H1 (cell line): ENCODE measurements at regions not wholly inside any gene's neighbourhood (a gene's known extent, or its start where the extent isn't known, plus 50 kb on each side); places are given as distances from the start of the nearest gene placed in this dataset.

Experiments
- CTCF ChIA-PET: fragments of 300-600 bp; sonication (Branson Sonifier 250); formaldehyde crosslinking; loops from one replicate; lab custom pipeline; 2021; ENCODE audit not compliant: partially characterized antibody; lab: Charles Lee
- POLR2A ChIA-PET: fragments of 300-600 bp; sonication (Branson Sonifier 250); formaldehyde crosslinking; loops from one replicate; lab custom pipeline; 2021; ENCODE audit warnings: inconsistent platforms; ENCODE audit not compliant: partially characterized antibody; lab: Charles Lee
- DNase-seq, 2 experiments: peaks; one replicate each; pipeline versions ENCODE4 v3.0.0 to v3.0.0-alpha.2; 2010 to 2022; ENCODE audit warnings: low spot score in 2 of 2, low read depth in 1 of 2, mixed read lengths in 1 of 2
- FAIRE-seq: peaks from 2 replicates; lab custom pipeline; 2011; peaks lifted over from hg19 to GRCh38; lab: Jason Lieb, UNC
- H2AFZ ChIP-seq: 2 replicates; pipeline ENCODE4 v1.8.1; 2012; ENCODE audit warnings: low read length, inconsistent platforms
- H2AK5ac ChIP-seq: 2 replicates; pipeline ENCODE4 v1.6.1; 2013; ENCODE audit warnings: low read depth, low read length
- H2BK120ac ChIP-seq: replicated peaks from 2 replicates; pipeline ENCODE3; 2013; ENCODE audit warnings: low read depth, low read length, inconsistent platforms
- H2BK12ac ChIP-seq: 2 replicates; pipeline ENCODE4 v1.6.1; 2013; ENCODE audit warnings: low read depth, low read length
- H2BK15ac ChIP-seq: 2 replicates; pipeline ENCODE4 v1.6.1; 2013; ENCODE audit warnings: low read length
- H2BK20ac ChIP-seq: 2 replicates; pipeline ENCODE4 v1.6.1; 2013; ENCODE audit warnings: low read length
- H2BK5ac ChIP-seq: 2 replicates; pipeline ENCODE4 v1.6.1; 2013; ENCODE audit warnings: low read depth, low read length
- H3K14ac ChIP-seq: 2 replicates; pipeline ENCODE4 v1.6.1; 2013; ENCODE audit warnings: inconsistent platforms; ENCODE audit not compliant: insufficient read length
- H3K18ac ChIP-seq: 2 replicates; pipeline ENCODE4 v1.6.1; 2013; ENCODE audit warnings: low read length; ENCODE audit errors: extremely low read depth
- H3K23ac ChIP-seq: 2 replicates; pipeline ENCODE4 v1.6.1; 2013; ENCODE audit warnings: inconsistent platforms; ENCODE audit not compliant: insufficient read length
- H3K23me2 ChIP-seq: 2 replicates; pipeline ENCODE4 v1.6.1; 2013; ENCODE audit warnings: low read depth, low read length
- H3K27ac ChIP-seq: 2 replicates; pipeline ENCODE4 v1.6.1; 2011; ENCODE audit warnings: low read depth, low read length, inconsistent platforms
- H3K27me3 ChIP-seq, 4 experiments: replicated peaks in 1 of 4; 1 replicate in 1 of 4; 2 replicates in 3 of 4; pipeline versions ENCODE4 v1.6.1 to v1.8.1; 2011 to 2013; ENCODE audit warnings: low read length in 3 of 4, mild to moderate bottlenecking in 3 of 4, inconsistent platforms in 2 of 4, mixed read lengths in 2 of 4, moderate library complexity in 1 of 4; ENCODE audit not compliant: control insufficient read depth in 3 of 4, insufficient read depth in 3 of 4; ENCODE audit errors: extremely low read depth in 1 of 4
- H3K36me3 ChIP-seq, 4 experiments: 2 replicates each; pipeline versions ENCODE4 v1.6.1 to v1.8.1; 2011 to 2013; ENCODE audit warnings: mild to moderate bottlenecking in 4 of 4, low read length in 3 of 4, moderate library complexity in 2 of 4, control low read depth in 1 of 4, inconsistent platforms in 1 of 4; ENCODE audit not compliant: insufficient read depth in 4 of 4, control insufficient read depth in 2 of 4
- H3K4ac ChIP-seq: replicated peaks from 2 replicates; pipeline ENCODE3; 2013; ENCODE audit warnings: low read length, low read depth, mixed read lengths, inconsistent platforms; ENCODE audit not compliant: insufficient read length
- H3K4me1 ChIP-seq, 4 experiments: replicated peaks in 1 of 4; 1 replicate in 1 of 4; 2 replicates in 3 of 4; pipeline versions ENCODE4 v1.6.1 to v1.8.1; 2011 to 2013; ENCODE audit warnings: low read length in 3 of 4, inconsistent platforms in 2 of 4, mixed read lengths in 1 of 4; ENCODE audit not compliant: insufficient read depth in 4 of 4, control insufficient read depth in 3 of 4
- H3K4me2 ChIP-seq, 2 experiments: 2 replicates each; pipeline versions ENCODE4 v1.6.1 to v1.8.1; 2011 to 2013; ENCODE audit warnings: low read depth in 2 of 2, low read length in 2 of 2, control low read depth in 1 of 2, inconsistent platforms in 1 of 2, mild to moderate bottlenecking in 1 of 2; ENCODE audit not compliant: insufficient read depth in 1 of 2
- H3K4me3 ChIP-seq, 4 experiments: fragments of 200-600, 300-600 bp in 1 of 4; sonication (generic), shearing (Covaris generic), sonication (Bioruptor Twin) in 1 of 4; 2 replicates each; pipeline versions ENCODE4 v1.5.1 to v1.8.1; 2011 to 2016; ENCODE audit warnings: low read length in 4 of 4, low read depth in 3 of 4, control low read depth in 2 of 4, inconsistent platforms in 2 of 4, mild to moderate bottlenecking in 2 of 4, mixed read lengths in 1 of 4, moderate library complexity in 1 of 4; ENCODE audit not compliant: insufficient read depth in 2 of 4; ENCODE audit errors: extremely low read depth in 1 of 4
- H3K56ac ChIP-seq: replicated peaks from 2 replicates; pipeline ENCODE3; 2013; ENCODE audit warnings: low read depth, mild to moderate bottlenecking, mixed read lengths, low read length, inconsistent platforms; ENCODE audit not compliant: insufficient read length
- H3K79me1 ChIP-seq: 2 replicates; pipeline ENCODE4 v1.6.1; 2013; ENCODE audit warnings: low read depth, low read length, control low read depth
- H3K79me2 ChIP-seq, 2 experiments: 2 replicates each; pipeline versions ENCODE4 v1.6.1 to v1.8.1; 2012 to 2013; ENCODE audit warnings: low read length in 2 of 2, mild to moderate bottlenecking in 2 of 2, inconsistent platforms in 1 of 2; ENCODE audit not compliant: insufficient read depth in 2 of 2, control insufficient read depth in 1 of 2
- H3K9ac ChIP-seq, 4 experiments: replicated peaks in 1 of 4; 1 replicate in 1 of 4; 2 replicates in 3 of 4; pipeline versions ENCODE4 v1.6.1 to v1.8.1; 2011 to 2013; ENCODE audit warnings: low read depth in 3 of 4, low read length in 3 of 4, control low read depth in 2 of 4, mild to moderate bottlenecking in 2 of 4, moderate library complexity in 2 of 4, inconsistent platforms in 1 of 4; ENCODE audit errors: extremely low read depth in 1 of 4
- H3K9me3 ChIP-seq, 2 experiments: 2 replicates each; pipeline versions ENCODE4 v1.6.1 to v1.8.1; 2012 to 2013; ENCODE audit warnings: mild to moderate bottlenecking in 2 of 2, moderate library complexity in 2 of 2, control low read depth in 1 of 2, inconsistent platforms in 1 of 2, low read depth in 1 of 2, low read length in 1 of 2, mixed read lengths in 1 of 2; ENCODE audit not compliant: insufficient read depth in 2 of 2
- H4K20me1 ChIP-seq, 2 experiments: replicated peaks in 1 of 2; 2 replicates each; pipeline versions ENCODE3 to v1.8.1; 2011 to 2013; ENCODE audit warnings: inconsistent platforms in 2 of 2, low read length in 2 of 2, mild to moderate bottlenecking in 1 of 2; ENCODE audit not compliant: insufficient read depth in 2 of 2, control insufficient read depth in 1 of 2
- H4K5ac ChIP-seq: 2 replicates; pipeline ENCODE4 v1.6.1; 2013; ENCODE audit warnings: low read length, low read depth, mixed read lengths, inconsistent platforms; ENCODE audit not compliant: insufficient read length
- H4K8ac ChIP-seq: 2 replicates; pipeline ENCODE4 v1.8.0; 2013; ENCODE audit warnings: mild to moderate bottlenecking, moderate library complexity, low read length, inconsistent platforms; ENCODE audit not compliant: insufficient read depth; ENCODE audit errors: extremely low read depth
- H4K91ac ChIP-seq: replicated peaks from 2 replicates; pipeline ENCODE3; 2013; ENCODE audit warnings: low read length, mixed read lengths, inconsistent platforms; ENCODE audit not compliant: insufficient read length
- EGR1 ChIP-seq: IDR thresholded peaks from 2 replicates; pipeline ENCODE4 v1.6.1; 2011; ENCODE audit warnings: low read depth, low read length, borderline replicate concordance
- POLR2AphosphoS5 ChIP-seq: IDR thresholded peaks from 2 replicates; pipeline ENCODE4 v1.6.1; 2011; ENCODE audit warnings: low read depth, low read length
- RAD21 ChIP-seq, 2 experiments: IDR thresholded peaks in 1 of 2; conservative IDR thresholded peaks in 1 of 2; 2 replicates each; pipeline ENCODE4 v1.6.1; 2011; ENCODE audit warnings: low read depth in 2 of 2, low read length in 2 of 2, improper control_type of control experiment in 1 of 2, inconsistent platforms in 1 of 2, mild to moderate bottlenecking in 1 of 2, moderate library complexity in 1 of 2
- SAP30 ChIP-seq: fragments of 300-600 bp; sonication (generic); IDR thresholded peaks from 2 replicates; pipeline ENCODE4 v1.7.1; 2012; ENCODE audit warnings: low read length, moderate library complexity, mild to moderate bottlenecking, inconsistent platforms; ENCODE audit not compliant: insufficient read depth, insufficient replicate concordance
- SIRT6 ChIP-seq: IDR thresholded peaks from one replicate; pipeline ENCODE4 v1.7.1; 2012; ENCODE audit warnings: low read length, inconsistent platforms
- SUZ12 ChIP-seq: fragments of 200-600 bp; sonication (generic); IDR thresholded peaks from 2 replicates; pipeline ENCODE4 v1.6.1; 2012; ENCODE audit warnings: mild to moderate bottlenecking, inconsistent platforms, low read length, moderate library complexity, mixed read lengths
- WGBS, 2 experiments: shearing (Covaris generic) in 1 of 2; methylation state at CpG; one replicate each; pipeline versions ENCODE4 v1.1.6 to v1.1.7; 2013 to 2015; ENCODE audit warnings: low lambda C conversion rate in 2 of 2, mixed read lengths in 2 of 2, inconsistent platforms in 1 of 2, low coverage in 1 of 2, missing lambda C conversion rate in 1 of 2; ENCODE audit not compliant: insufficient replicate concordance in 2 of 2, insufficient coverage in 1 of 2, insufficient read length in 1 of 2; ENCODE audit errors: extremely low coverage in 1 of 2, missing lambda C conversion rate in 1 of 2; 5-methylcytosine and 5-hydroxymethylcytosine counted together
- TF ChIP-seq, protein P1 (sequence below), 3 experiments: IDR thresholded peaks; 1 replicate in 2 of 3; 2 replicates in 1 of 3; pipeline versions ENCODE4 v1.5.1 to v1.6.1; 2011; ENCODE audit warnings: low read length in 3 of 3, mild to moderate bottlenecking in 3 of 3, inconsistent platforms in 2 of 3, low read depth in 1 of 3, moderate library complexity in 1 of 3; ENCODE audit not compliant: insufficient read depth in 1 of 3; ENCODE audit errors: control extremely low read depth in 1 of 3

DNA sequence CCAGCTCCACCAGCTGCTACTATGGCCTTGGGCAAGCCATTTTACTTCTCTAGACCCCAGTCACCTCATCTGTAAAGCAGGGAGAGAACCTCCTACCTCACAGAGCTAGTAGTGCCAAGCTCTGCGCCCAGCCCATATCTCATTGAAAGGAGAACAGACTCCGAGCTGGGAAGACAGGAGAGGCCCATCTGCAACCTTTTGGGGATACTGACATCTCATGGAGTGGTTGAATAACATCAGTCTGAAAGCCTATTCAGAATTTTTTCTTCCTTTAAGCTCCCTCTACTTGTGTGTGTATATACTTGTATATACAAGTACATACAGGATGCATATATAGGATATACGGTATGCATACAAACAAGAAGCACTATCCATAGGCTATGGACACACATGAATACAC is 279.5 kb upstream of the POU3F1 start:
- Histone ChIP-seq H4K5ac (no peak overlapping the region), H2BK15ac (no peak overlapping the region), H2AK5ac (no peak overlapping the region), H3K9ac (no peak overlapping the region), H3K36me3 (no peaks in the 10 kb centered on the region), H3K4ac (no peak overlapping the region), H3K14ac (no peak overlapping the region), H3K27ac (no peak overlapping the region), H3K18ac (no peak overlapping the region), H3K56ac (no peak overlapping the region), H2BK12ac (no peak overlapping the region), H2BK20ac (no peak overlapping the region), H4K91ac (no peak overlapping the region), H4K8ac (no peak overlapping the region), H3K79me1 (no peaks in the 10 kb centered on the region)
- DNase-seq = no peak
- WGBS, 2 experiments = 23% methylated on average over 3 of the region's 3 CpGs; no CpG with 5 or more reads in 1 of the 2 experiments
- TF ChIP-seq SUZ12 (no peak), RAD21 (IDR thresholded peaks at IDR 0.05 in 1 of 2, conservative IDR thresholded peaks at IDR 0.05 in 1 of 2; ENCODE audit: low read depth in 2 of 2, low read length in 2 of 2) (peak; percentile 39 to 52; a peak in 3 of 4 replicates), EGR1 (no peak), SIRT6 (no peak), SAP30 (no peak), POLR2AphosphoS5 (no peak)
- TF ChIP-seq, protein P1, sequence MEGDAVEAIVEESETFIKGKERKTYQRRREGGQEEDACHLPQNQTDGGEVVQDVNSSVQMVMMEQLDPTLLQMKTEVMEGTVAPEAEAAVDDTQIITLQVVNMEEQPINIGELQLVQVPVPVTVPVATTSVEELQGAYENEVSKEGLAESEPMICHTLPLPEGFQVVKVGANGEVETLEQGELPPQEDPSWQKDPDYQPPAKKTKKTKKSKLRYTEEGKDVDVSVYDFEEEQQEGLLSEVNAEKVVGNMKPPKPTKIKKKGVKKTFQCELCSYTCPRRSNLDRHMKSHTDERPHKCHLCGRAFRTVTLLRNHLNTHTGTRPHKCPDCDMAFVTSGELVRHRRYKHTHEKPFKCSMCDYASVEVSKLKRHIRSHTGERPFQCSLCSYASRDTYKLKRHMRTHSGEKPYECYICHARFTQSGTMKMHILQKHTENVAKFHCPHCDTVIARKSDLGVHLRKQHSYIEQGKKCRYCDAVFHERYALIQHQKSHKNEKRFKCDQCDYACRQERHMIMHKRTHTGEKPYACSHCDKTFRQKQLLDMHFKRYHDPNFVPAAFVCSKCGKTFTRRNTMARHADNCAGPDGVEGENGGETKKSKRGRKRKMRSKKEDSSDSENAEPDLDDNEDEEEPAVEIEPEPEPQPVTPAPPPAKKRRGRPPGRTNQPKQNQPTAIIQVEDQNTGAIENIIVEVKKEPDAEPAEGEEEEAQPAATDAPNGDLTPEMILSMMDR (IDR thresholded peaks at IDR 0.05; ENCODE audit: control extremely low read depth in 1 of 3, insufficient read depth in 1 of 3, low read depth in 1 of 3, low read length in 3 of 3) = no peak; a peak in 1 of 4 replicates
- TF ChIP-seq, all 59 proteins: peak for 1
- Histone ChIP-seq H3K23me2 (no peaks in the 10 kb centered on the region), H3K4me1 (no peaks in the 10 kb centered on the region), H4K20me1 (no peaks in the 10 kb centered on the region), H3K23ac (no peak overlapping the region), H3K79me2 (no peaks in the 10 kb centered on the region), H3K4me2 (no peak overlapping the region), H2BK5ac (no peak overlapping the region), H3K4me3 (no peak overlapping the region), H2BK120ac (no peak overlapping the region), H3K9me3 (no peaks in the 10 kb centered on the region), H2AFZ (no peak overlapping the region), H3K27me3 (no peaks in the 10 kb centered on the region)
- POLR2A ChIA-PET = no interaction called here
- FAIRE-seq = no peak
- CTCF ChIA-PET = interaction anchor here (0.5 to 1.8 kb wide), 9 partner anchors 12 to 300 kb away, joined by 3 to 5 read pairs (median 3); no protein-coding TSS in a partner anchor
